ENCODE measurements at regions not wholly inside any gene's neighbourhood (a gene's known extent, or its start where the extent isn't known, plus 50 kb on each side); places are given as distances from the start of the nearest gene placed in this dataset.

- no peak overlapping the region for H3K4me3 ChIP-seq (ENCODE audit: low read depth, low read length)
These were observed 1492.1 kb downstream of the BRD1 start for GRCh38 chr22:48335442-48336139.

GRCh38 chr22:48334971-48335370 lies 1492.7 kb downstream of the BRD1 start:
- no peak for TF ChIP-seq CTCF (IDR thresholded peaks at IDR 0.05; ENCODE audit: borderline replicate concordance, insufficient read depth, low read depth, low read length)
- H3K4me3 ChIP-seq (ENCODE audit: low read depth, low read length): no peak overlapping the region

More at GRCh38 chr22:48335442-48336139, 1492.1 kb downstream of the BRD1 start:
- TF ChIP-seq CTCF (IDR thresholded peaks at IDR 0.05; ENCODE audit: borderline replicate concordance, insufficient read depth, low read depth, low read length): no peak

- no peak overlapping the region for H3K4me3 ChIP-seq (ENCODE audit: low read depth, low read length)
- no peak for TF ChIP-seq CTCF (IDR thresholded peaks at IDR 0.05; ENCODE audit: borderline replicate concordance, insufficient read depth, low read depth, low read length)
These were observed 1493.6 kb downstream of the BRD1 start for GRCh38 chr22:48333816-48334735.

- H3K4me3 ChIP-seq (ENCODE audit: low read depth, low read length): no peak overlapping the region
- no peak for TF ChIP-seq CTCF (IDR thresholded peaks at IDR 0.05; ENCODE audit: borderline replicate concordance, insufficient read depth, low read depth, low read length)
These were observed 1494.3 kb downstream of the BRD1 start for GRCh38 chr22:48333323-48333763.

- TF ChIP-seq CTCF (IDR thresholded peaks at IDR 0.05; ENCODE audit: borderline replicate concordance, insufficient read depth, low read depth, low read length): no peak
- no peak overlapping the region for H3K4me3 ChIP-seq (ENCODE audit: low read depth, low read length)
These were observed 1495.0 kb downstream of the BRD1 start for GRCh38 chr22:48332438-48333322.

GRCh38 chr22:48331691-48332220 lies 1495.9 kb downstream of the BRD1 start:
- TF ChIP-seq CTCF (IDR thresholded peaks at IDR 0.05; ENCODE audit: borderline replicate concordance, insufficient read depth, low read depth, low read length): no peak
- no peak overlapping the region for H3K4me3 ChIP-seq (ENCODE audit: low read depth, low read length)
